ENCODE measurements at regions not wholly inside any gene's neighbourhood (a gene's known extent, or its start where the extent isn't known, plus 50 kb on each side); places are given as distances from the start of the nearest gene placed in this dataset.

- H3K36me3 ChIP-seq (ENCODE audit: insufficient read depth, low read length), result no peaks in the 10 kb centered on the region
- no peaks in the 10 kb centered on the region for H3K27me3 ChIP-seq (ENCODE audit: insufficient read depth, low read length)
- H3K4me1 ChIP-seq (ENCODE audit: control insufficient read depth, insufficient read depth, low read length, unreplicated experiment), result no peaks in the 10 kb centered on the region
- no peak overlapping the region for H2AFZ ChIP-seq (ENCODE audit: low read length, unreplicated experiment)
- no peak overlapping the region for H3K4me3 ChIP-seq (ENCODE audit: low read depth, low read length)
- H3K79me2 ChIP-seq (ENCODE audit: control insufficient read depth, insufficient read depth, low read length, unreplicated experiment), result no peaks in the 10 kb centered on the region
- no peak overlapping the region for H3K27ac ChIP-seq (ENCODE audit: low read depth, low read length)
Observed at GRCh38 chr12:131368668-131369071, 342.2 kb upstream of the SFSWAP start.

GRCh38 chr12:131369094-131369845 is 341.6 kb upstream of the SFSWAP start:
- Histone ChIP-seq H3K4me3 (ENCODE audit: low read depth, low read length) (no peak overlapping the region), H3K27me3 (ENCODE audit: insufficient read depth, low read length) (no peaks in the 10 kb centered on the region), H3K4me1 (ENCODE audit: control insufficient read depth, insufficient read depth, low read length, unreplicated experiment) (no peaks in the 10 kb centered on the region), H2AFZ (ENCODE audit: low read length, unreplicated experiment) (no peak overlapping the region), H3K79me2 (ENCODE audit: control insufficient read depth, insufficient read depth, low read length, unreplicated experiment) (no peaks in the 10 kb centered on the region), H3K36me3 (ENCODE audit: insufficient read depth, low read length) (no peaks in the 10 kb centered on the region), H3K27ac (ENCODE audit: low read depth, low read length) (no peak overlapping the region)

- no peak overlapping the region for H3K4me3 ChIP-seq (ENCODE audit: low read depth, low read length)
- H3K36me3 ChIP-seq (ENCODE audit: insufficient read depth, low read length), result no peaks in the 10 kb centered on the region
- H3K27me3 ChIP-seq (ENCODE audit: insufficient read depth, low read length), result no peaks in the 10 kb centered on the region
- H2AFZ ChIP-seq (ENCODE audit: low read length, unreplicated experiment), result no peak overlapping the region
- no peak overlapping the region for H3K27ac ChIP-seq (ENCODE audit: low read depth, low read length)
- H3K79me2 ChIP-seq (ENCODE audit: control insufficient read depth, insufficient read depth, low read length, unreplicated experiment), result no peaks in the 10 kb centered on the region
- H3K4me1 ChIP-seq (ENCODE audit: control insufficient read depth, insufficient read depth, low read length, unreplicated experiment), result no peaks in the 10 kb centered on the region
Observed at GRCh38 chr12:131370321-131370720, 340.6 kb upstream of the SFSWAP start.

GRCh38 chr12:131370791-131371347 is 340.0 kb upstream of the SFSWAP start:
- H3K4me1 ChIP-seq (ENCODE audit: control insufficient read depth, insufficient read depth, low read length, unreplicated experiment), result no peaks in the 10 kb centered on the region
- H3K36me3 ChIP-seq (ENCODE audit: insufficient read depth, low read length), result no peaks in the 10 kb centered on the region
- H3K4me3 ChIP-seq (ENCODE audit: low read depth, low read length), result no peak overlapping the region
- no peaks in the 10 kb centered on the region for H3K27me3 ChIP-seq (ENCODE audit: insufficient read depth, low read length)
- H3K79me2 ChIP-seq (ENCODE audit: control insufficient read depth, insufficient read depth, low read length, unreplicated experiment), result no peaks in the 10 kb centered on the region
- H3K27ac ChIP-seq (ENCODE audit: low read depth, low read length), result no peak overlapping the region
- no peak overlapping the region for H2AFZ ChIP-seq (ENCODE audit: low read length, unreplicated experiment)

- Histone ChIP-seq H3K4me3 (ENCODE audit: low read depth, low read length) (no peak overlapping the region), H2AFZ (ENCODE audit: low read length, unreplicated experiment) (no peak overlapping the region), H3K36me3 (ENCODE audit: insufficient read depth, low read length) (no peaks in the 10 kb centered on the region), H3K27me3 (ENCODE audit: insufficient read depth, low read length) (no peaks in the 10 kb centered on the region), H3K79me2 (ENCODE audit: control insufficient read depth, insufficient read depth, low read length, unreplicated experiment) (no peaks in the 10 kb centered on the region), H3K4me1 (ENCODE audit: control insufficient read depth, insufficient read depth, low read length, unreplicated experiment) (no peaks in the 10 kb centered on the region), H3K27ac (ENCODE audit: low read depth, low read length) (no peak overlapping the region)
Observed at GRCh38 chr12:131371401-131372170, 339.3 kb upstream of the SFSWAP start.

- no peak overlapping the region for H3K4me3 ChIP-seq (ENCODE audit: low read depth, low read length)
- H3K36me3 ChIP-seq (ENCODE audit: insufficient read depth, low read length), result no peaks in the 10 kb centered on the region
- H2AFZ ChIP-seq (ENCODE audit: low read length, unreplicated experiment), result no peak overlapping the region
Observed at GRCh38 chr12:131372171-131372475, 338.8 kb upstream of the SFSWAP start.

GRCh38 chr12:131372706-131373195 is 338.1 kb upstream of the SFSWAP start:
- Histone ChIP-seq H2AFZ (ENCODE audit: low read length, unreplicated experiment) (no peak overlapping the region), H3K27ac (ENCODE audit: low read depth, low read length) (no peak overlapping the region), H3K4me1 (ENCODE audit: control insufficient read depth, insufficient read depth, low read length, unreplicated experiment) (no peaks in the 10 kb centered on the region), H3K79me2 (ENCODE audit: control insufficient read depth, insufficient read depth, low read length, unreplicated experiment) (no peaks in the 10 kb centered on the region), H3K4me3 (ENCODE audit: low read depth, low read length) (no peak overlapping the region), H3K27me3 (ENCODE audit: insufficient read depth, low read length) (no peaks in the 10 kb centered on the region), H3K36me3 (ENCODE audit: insufficient read depth, low read length) (no peaks in the 10 kb centered on the region)

More at GRCh38 chr12:131372171-131372475, 338.8 kb upstream of the SFSWAP start:
- Histone ChIP-seq H3K27me3 (ENCODE audit: insufficient read depth, low read length) (no peaks in the 10 kb centered on the region), H3K4me1 (ENCODE audit: control insufficient read depth, insufficient read depth, low read length, unreplicated experiment) (no peaks in the 10 kb centered on the region), H3K27ac (ENCODE audit: low read depth, low read length) (no peak overlapping the region), H3K79me2 (ENCODE audit: control insufficient read depth, insufficient read depth, low read length, unreplicated experiment) (no peaks in the 10 kb centered on the region)

- no peaks in the 10 kb centered on the region for H3K4me1 ChIP-seq (ENCODE audit: control insufficient read depth, insufficient read depth, low read length, unreplicated experiment)
- H3K27ac ChIP-seq (ENCODE audit: low read depth, low read length), result no peak overlapping the region
- H3K27me3 ChIP-seq (ENCODE audit: insufficient read depth, low read length), result no peaks in the 10 kb centered on the region
Observed at GRCh38 chr12:131375261-131375971, 335.5 kb upstream of the SFSWAP start.

GRCh38 chr12:131375972-131376345 is 334.9 kb upstream of the SFSWAP start:
- Histone ChIP-seq H3K36me3 (ENCODE audit: insufficient read depth, low read length) (no peaks in the 10 kb centered on the region), H3K27ac (ENCODE audit: low read depth, low read length) (no peak overlapping the region), H2AFZ (ENCODE audit: low read length, unreplicated experiment) (no peak overlapping the region), H3K79me2 (ENCODE audit: control insufficient read depth, insufficient read depth, low read length, unreplicated experiment) (no peaks in the 10 kb centered on the region), H3K27me3 (ENCODE audit: insufficient read depth, low read length) (no peaks in the 10 kb centered on the region), H3K4me3 (ENCODE audit: low read depth, low read length) (no peak overlapping the region), H3K4me1 (ENCODE audit: control insufficient read depth, insufficient read depth, low read length, unreplicated experiment) (no peaks in the 10 kb centered on the region)

More at GRCh38 chr12:131375261-131375971, 335.5 kb upstream of the SFSWAP start:
- H3K4me3 ChIP-seq (ENCODE audit: low read depth, low read length), result no peak overlapping the region
- no peaks in the 10 kb centered on the region for H3K36me3 ChIP-seq (ENCODE audit: insufficient read depth, low read length)
- no peak overlapping the region for H2AFZ ChIP-seq (ENCODE audit: low read length, unreplicated experiment)
- no peaks in the 10 kb centered on the region for H3K79me2 ChIP-seq (ENCODE audit: control insufficient read depth, insufficient read depth, low read length, unreplicated experiment)

GRCh38 chr12:131378176-131378842 is 332.6 kb upstream of the SFSWAP start:
- Histone ChIP-seq H3K27me3 (ENCODE audit: insufficient read depth, low read length) (no peaks in the 10 kb centered on the region), H3K79me2 (ENCODE audit: control insufficient read depth, insufficient read depth, low read length, unreplicated experiment) (no peaks in the 10 kb centered on the region), H3K27ac (ENCODE audit: low read depth, low read length) (no peak overlapping the region), H3K4me3 (ENCODE audit: low read depth, low read length) (no peak overlapping the region), H3K36me3 (ENCODE audit: insufficient read depth, low read length) (no peaks in the 10 kb centered on the region), H2AFZ (ENCODE audit: low read length, unreplicated experiment) (no peak overlapping the region), H3K4me1 (ENCODE audit: control insufficient read depth, insufficient read depth, low read length, unreplicated experiment) (no peaks in the 10 kb centered on the region)

Data from ACC112 (cell line).